HCT116 (cell line): ENCODE measurements at regions not wholly inside any gene's neighbourhood (a gene's known extent, or its start where the extent isn't known, plus 50 kb on each side); places are given as distances from the start of the nearest gene placed in this dataset.

Experiments
- ATAC-seq: fragments of 200-7000 bp; cut with Tn5 transposase; 2 replicates; pipeline ENCODE4 v1.9.1; 2020; ENCODE audit warnings: mild to moderate bottlenecking, moderate library complexity
- BruUV-seq: library from RNA; stranded (reverse); fragments of 400-500 nt; replicated peaks from 2 replicates; lab custom pipeline; 2021; lab: Mats Ljungman, UMichigan
- CTCF ChIA-PET: fragments of 300-600 bp; sonication (Branson Sonifier 250); formaldehyde crosslinking; loops from one replicate; lab custom pipeline; 2021; ENCODE audit warnings: antibody characterized with exemption; lab: Charles Lee
- POLR2A ChIA-PET: fragments of 300-600, 350-600 bp; sonication (Branson Sonifier 250); formaldehyde crosslinking; loops from one replicate; lab custom pipeline; 2021; ENCODE audit warnings: antibody characterized with exemption; lab: Charles Lee
- RAD21 ChIA-PET, 2 experiments: fragments of 300-600 bp; sonication (Branson Sonifier 250); formaldehyde crosslinking; loops; one replicate each; lab custom pipeline; 2023; ENCODE audit warnings: low total read pairs in 2 of 2; ENCODE audit not compliant: uncharacterized antibody in 2 of 2, unreplicated experiment in 2 of 2, low non-redundant PET in 1 of 2; lab: Charles Lee
- DNase-seq: peaks from one replicate; pipeline ENCODE4 v3.0.0-alpha.2; 2010; ENCODE audit warnings: low read depth, low spot score
- H2AFZ ChIP-seq: fragments of 200-600 bp; shearing (Covaris generic), sonication (generic); 2 replicates; pipeline ENCODE4 v1.6.1; 2017; ENCODE audit warnings: low read depth, mixed run types, mixed read lengths, antibody characterized with exemption, low read length; ENCODE audit not compliant: poor library complexity, severe bottlenecking
- H3K27ac ChIP-seq: 2 replicates; pipeline ENCODE4 v1.5.1; 2012; ENCODE audit warnings: low read depth, low read length
- H3K27me3 ChIP-seq: fragments of 200-600 bp; sonication (generic); 2 replicates; pipeline ENCODE4 v1.6.1; 2016; ENCODE audit warnings: mixed run types, low read length, mixed read lengths; ENCODE audit not compliant: insufficient read depth
- H3K36me3 ChIP-seq, 2 experiments: fragments of 200-500 bp in 1 of 2; fragments of 200-600 bp in 1 of 2; sonication (Bioruptor generic) in 1 of 2; sonication (generic) in 1 of 2; 2 replicates each; pipeline versions ENCODE4 v1.5.1 to v1.6.1; 2014 to 2016; ENCODE audit warnings: low read length in 2 of 2, inconsistent platforms in 1 of 2, mixed read lengths in 1 of 2, mixed run types in 1 of 2; ENCODE audit not compliant: insufficient read depth in 2 of 2, control insufficient read depth in 1 of 2
- H3K4me1 ChIP-seq, 2 experiments: fragments of 200-600 bp in 1 of 2; sonication (generic) in 1 of 2; 2 replicates each; pipeline versions ENCODE4 v1.5.1 to v1.6.1; 2012 to 2017; ENCODE audit warnings: low read length in 2 of 2, inconsistent platforms in 1 of 2, mild to moderate bottlenecking in 1 of 2, mixed read lengths in 1 of 2, mixed run types in 1 of 2, moderate library complexity in 1 of 2; ENCODE audit not compliant: insufficient read depth in 2 of 2, control insufficient read depth in 1 of 2
- H3K4me2 ChIP-seq: fragments of 200-600 bp; sonication (generic); 2 replicates; pipeline ENCODE4 v1.6.1; 2017; ENCODE audit warnings: mixed run types, low read length, mixed read lengths
- H3K4me3 ChIP-seq, 2 experiments: fragments of 200-600 bp in 1 of 2; sonication (generic) in 1 of 2; replicated peaks in 1 of 2; 2 replicates each; pipeline ENCODE4 v1.5.1; 2011 to 2016; ENCODE audit warnings: low read length in 2 of 2, control low read depth in 1 of 2, low read depth in 1 of 2, mild to moderate bottlenecking in 1 of 2, mixed read lengths in 1 of 2, mixed run types in 1 of 2
- H3K79me2 ChIP-seq: fragments of 200-600 bp; sonication (generic); 2 replicates; pipeline ENCODE4 v1.6.1; 2017; ENCODE audit warnings: mild to moderate bottlenecking, mixed run types, low read length, moderate library complexity, mixed read lengths; ENCODE audit not compliant: insufficient read depth
- H3K9ac ChIP-seq: fragments of 200-600 bp; sonication (generic); 2 replicates; pipeline ENCODE4 v1.6.1; 2016; ENCODE audit warnings: low read length, mixed read lengths
- H3K9me2 ChIP-seq: fragments of 200-600 bp; sonication (generic), shearing (Covaris generic); 2 replicates; pipeline ENCODE4 v1.6.1; 2017; ENCODE audit warnings: mixed run types, mild to moderate bottlenecking, moderate library complexity; ENCODE audit not compliant: insufficient read depth
- H3K9me3 ChIP-seq, 2 experiments: fragments of 200-500 bp in 1 of 2; fragments of 200-600 bp in 1 of 2; sonication (Bioruptor generic) in 1 of 2; sonication (generic) in 1 of 2; 2 replicates each; pipeline ENCODE4 v1.6.1; 2014 to 2017; ENCODE audit warnings: low read length in 2 of 2, mixed read lengths in 2 of 2, inconsistent platforms in 1 of 2, low read depth in 1 of 2, mild to moderate bottlenecking in 1 of 2, mixed run types in 1 of 2, moderate library complexity in 1 of 2; ENCODE audit not compliant: control insufficient read depth in 1 of 2, insufficient read depth in 1 of 2
- H4K20me1 ChIP-seq: fragments of 200-600 bp; sonication (generic), shearing (Covaris generic); 2 replicates; pipeline ENCODE4 v1.6.1; 2017; ENCODE audit warnings: mixed run types, mild to moderate bottlenecking, moderate library complexity; ENCODE audit not compliant: insufficient read depth
- ATF3 ChIP-seq: IDR thresholded peaks from 2 replicates; pipeline ENCODE4 v1.6.1; 2012
- EZH2 ChIP-seq: fragments of 200-600 bp; sonication (generic); IDR thresholded peaks from 2 replicates; pipeline ENCODE4 v1.6.1; 2017; ENCODE audit warnings: antibody characterized with exemption, mixed run types
- EZH2phosphoT487 ChIP-seq: fragments of 200-600 bp; IDR thresholded peaks from 2 replicates; pipeline ENCODE4 v1.6.1; 2018; ENCODE audit warnings: antibody characterized with exemption, borderline replicate concordance
- FOSL1 ChIP-seq: IDR thresholded peaks from 2 replicates; pipeline ENCODE4 v1.6.1; 2012; ENCODE audit warnings: low read depth
- POLR2AphosphoS5 ChIP-seq: IDR thresholded peaks from 2 replicates; pipeline ENCODE4 v1.6.1; 2011; ENCODE audit warnings: mild to moderate bottlenecking, low read depth, low read length, moderate library complexity
- REST ChIP-seq: IDR thresholded peaks from 2 replicates; pipeline ENCODE4 v1.6.1; 2012; ENCODE audit warnings: low read depth
- SIN3A ChIP-seq: IDR thresholded peaks from 2 replicates; pipeline ENCODE4 v1.6.1; 2012; ENCODE audit warnings: low read depth
- SP1 ChIP-seq: IDR thresholded peaks from 2 replicates; pipeline ENCODE4 v1.6.1; 2012; ENCODE audit warnings: low read depth
- SRF ChIP-seq: IDR thresholded peaks from 2 replicates; pipeline ENCODE4 v1.6.1; 2012; ENCODE audit warnings: low read depth
- YY1 ChIP-seq: IDR thresholded peaks from 2 replicates; pipeline ENCODE4 v1.6.1; 2011; ENCODE audit warnings: low read length, low read depth, moderate library complexity, mild to moderate bottlenecking; ENCODE audit not compliant: insufficient replicate concordance; ENCODE audit errors: extremely low read depth
- ZBTB33 ChIP-seq: IDR thresholded peaks from 2 replicates; pipeline ENCODE4 v1.6.1; 2011; ENCODE audit warnings: mild to moderate bottlenecking, low read length, moderate library complexity; ENCODE audit not compliant: insufficient replicate concordance; ENCODE audit errors: extremely low read depth
- ZNF274 ChIP-seq: fragments of 200-500 bp; sonication (Bioruptor generic); IDR thresholded peaks from 2 replicates; pipeline ENCODE4 v1.6.1; 2014; ENCODE audit warnings: mild to moderate bottlenecking, low read depth, low read length, inconsistent platforms
- intact Hi-C: fragments of 100-400 bp; cut with micrococcal nuclease; formaldehyde crosslinking; loops from 2 replicates; pipeline ENCODE4 v1.10.0; 2022

- RAD21 ChIA-PET: interaction anchor here in 1 of 2 experiments (1.3 kb wide), 1 partner anchor 100 kb away, joined by 4 read pairs; the partner anchor contains the start of gene COL1A2
- Histone ChIP-seq H4K20me1 (no peaks in the 10 kb centered on the region), H3K4me1 (peaks cover 0 to under 1% of the 10 kb centered on the region in 2 experiments; a peak in 2 of 4 replicates), H3K9me3 (no peaks in the 10 kb centered on the region), H3K27me3 (no peaks in the 10 kb centered on the region), H3K27ac (no peak overlapping the region), H3K4me3 (no peak overlapping the region), H3K9ac (no peak overlapping the region), H3K36me3 (no peaks in the 10 kb centered on the region), H3K4me2 (no peak overlapping the region), H3K9me2 (no peaks in the 10 kb centered on the region), H2AFZ (no peak overlapping the region), H3K79me2 (no peaks in the 10 kb centered on the region)
- POLR2A ChIA-PET: interaction anchor here (0.6 kb wide), 1 partner anchor 954 kb away, joined by 4 read pairs; no protein-coding TSS in a partner anchor
- intact Hi-C loops: loop anchor here (2.0 to 10.0 kb wide), 3 partner anchors 360 to 952 kb away; partner anchors contain the start of gene SGCE
- ATAC-seq (no peak), DNase-seq (no peak)
- BruUV-seq: no TSS peak
- TF ChIP-seq YY1 (no peak), ZNF274 (no peak), EZH2 (no peak), ZBTB33 (no peak), EZH2phosphoT487 (no peak), REST (no peak), ATF3 (no peak), SIN3A (no peak), FOSL1 (no peak), SP1 (no peak), SRF (no peak), POLR2AphosphoS5 (no peak)
- CTCF ChIA-PET: interaction anchor here (0.9 to 4.4 kb wide), 4 partner anchors 100 to 1183 kb away, joined by 3 to 47 read pairs (median 7); partner anchors contain the start of gene COL1A2
These were observed 100.1 kb upstream of the COL1A2 start for GRCh38 chr7:94294471-94295131.
